NCI-H2081 (cell line): ENCODE measurements at regions not wholly inside any gene's neighbourhood (a gene's known extent, or its start where the extent isn't known, plus 50 kb on each side); places are given as distances from the start of the nearest gene placed in this dataset.

Source experiments
- DNase-seq, 2 experiments: peaks; one replicate each; lab custom pipeline; 2025; lab: John Stamatoyannopoulos, UW

DNA sequence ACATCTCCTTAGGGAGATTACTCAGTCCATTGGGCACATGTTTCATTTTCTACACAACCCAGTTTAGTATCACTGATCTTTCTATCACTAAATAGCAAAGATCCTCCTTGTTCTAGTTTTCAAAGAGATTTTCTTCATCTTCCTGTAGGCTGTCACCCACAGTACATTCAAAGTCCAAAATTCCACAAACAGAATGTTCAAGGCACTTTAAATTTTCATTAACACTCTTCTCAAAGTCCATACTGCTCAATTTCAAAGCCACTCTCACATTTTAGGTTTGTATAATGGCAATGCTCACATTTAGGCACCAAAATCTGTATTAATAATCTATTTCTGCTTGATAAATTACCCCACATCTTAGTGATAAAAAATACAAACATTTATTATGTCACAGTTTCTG is 152.8 kb downstream of the FSIP2 start:
- DNase-seq: no peak

DNA sequence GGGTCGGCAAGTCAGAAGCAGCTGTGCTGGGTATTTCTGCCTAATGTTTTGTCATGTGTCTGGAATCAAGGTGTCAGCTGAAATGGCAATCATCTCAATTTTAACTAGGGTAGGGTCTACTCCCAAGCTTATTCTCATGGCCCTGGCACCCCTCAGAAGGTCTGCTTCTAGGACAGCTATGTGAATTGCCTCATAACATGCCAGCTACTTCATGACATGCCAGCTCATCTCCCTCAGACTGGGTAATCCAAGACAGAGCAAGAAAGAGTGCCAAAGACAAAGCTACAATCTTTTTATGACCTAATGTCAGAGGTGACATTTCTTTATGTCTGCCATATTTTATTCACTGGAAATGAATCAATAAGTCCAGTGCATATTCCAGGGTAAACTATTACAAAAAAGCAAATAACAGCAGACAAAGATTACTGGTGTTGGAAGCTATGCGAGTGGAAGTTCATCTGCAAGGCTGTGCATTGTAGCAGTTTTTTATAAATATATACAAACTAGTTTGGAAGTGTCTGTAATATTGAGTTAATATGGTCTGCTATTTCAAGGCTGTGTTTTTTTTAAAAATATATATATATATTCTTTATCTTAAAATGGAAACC is 153.3 kb downstream of the FSIP2 start:
- DNase-seq: no peak

DNA sequence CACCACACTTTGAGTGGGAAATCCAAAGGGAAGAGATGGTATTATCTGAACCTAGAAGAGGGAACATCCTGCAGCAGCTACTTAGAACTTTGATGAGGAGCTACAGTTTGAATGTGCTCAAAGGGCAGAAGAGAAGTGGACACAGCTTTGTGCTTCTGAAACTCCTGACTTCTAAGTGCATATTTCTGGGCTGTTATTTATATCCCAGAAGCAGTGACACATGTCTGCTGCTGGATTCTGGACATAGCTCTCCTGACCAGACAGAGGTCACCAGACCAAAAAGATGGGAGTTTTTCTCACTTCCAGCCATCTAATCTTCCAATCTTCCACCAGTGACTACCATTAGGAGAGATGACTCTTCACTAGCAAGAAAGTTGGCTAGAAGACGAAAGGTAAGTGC is 153.9 kb downstream of the FSIP2 start:
- DNase-seq: no peak

DNA sequence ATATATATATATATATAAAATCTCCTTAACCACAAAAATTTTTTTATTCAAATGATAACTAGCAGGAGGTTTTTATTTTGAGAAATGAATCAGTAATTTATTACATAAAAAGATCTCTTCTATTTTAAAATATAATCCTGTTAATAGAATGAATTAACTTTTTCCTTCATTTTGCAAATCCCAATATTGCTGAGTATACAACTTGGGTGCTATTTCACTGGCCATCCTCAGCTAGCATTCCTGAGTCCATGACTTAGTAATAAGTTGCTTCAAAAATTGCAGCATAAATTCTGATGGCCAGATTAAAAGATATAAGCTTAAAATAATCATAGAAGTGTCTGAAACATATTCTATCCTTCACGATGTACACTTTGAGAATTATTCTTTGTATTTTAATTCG is 155.6 kb downstream of the FSIP2 start:
- no peak for DNase-seq

DNA sequence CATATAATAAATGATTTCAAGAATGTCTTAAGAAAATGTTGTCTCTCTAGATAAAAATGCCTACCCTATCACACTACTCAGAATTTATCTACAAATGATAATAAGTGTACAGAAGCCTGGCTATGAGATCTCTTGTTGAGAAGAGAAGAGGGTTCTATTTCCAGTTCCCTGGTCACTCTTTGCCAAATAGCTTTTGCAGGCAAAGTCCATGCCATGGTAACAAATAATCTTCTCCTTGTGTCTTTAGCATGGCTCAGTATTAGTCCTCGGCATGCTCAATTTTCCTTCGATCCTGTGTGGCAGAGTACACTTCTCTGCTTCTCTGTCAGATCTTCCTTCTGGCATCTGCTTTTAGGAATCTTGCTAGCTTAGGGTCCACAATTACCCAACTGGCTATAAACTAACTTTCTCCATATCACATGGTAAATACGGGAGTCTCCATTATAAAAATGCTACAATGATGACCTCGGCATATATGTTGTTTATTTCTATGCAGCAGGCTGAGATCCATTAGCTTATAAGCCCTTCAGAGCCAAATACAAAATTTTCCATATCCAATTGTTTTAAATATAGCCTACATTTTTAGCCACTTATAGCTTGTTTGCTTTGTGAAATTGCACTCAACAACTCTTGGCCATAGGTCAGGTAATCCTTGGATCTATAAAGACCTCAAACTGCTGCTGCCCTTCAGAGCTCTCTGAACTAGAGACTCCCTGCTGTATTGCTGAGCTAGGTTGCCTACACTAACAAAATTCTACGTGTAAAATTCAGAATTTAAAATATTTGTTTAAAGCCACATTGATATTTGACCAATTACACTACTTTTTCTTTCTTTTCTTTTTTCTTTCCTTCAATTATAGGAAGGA is 157.5 kb downstream of the FSIP2 start:
- DNase-seq: peak in 1 of 2 experiments; percentile 3

DNA sequence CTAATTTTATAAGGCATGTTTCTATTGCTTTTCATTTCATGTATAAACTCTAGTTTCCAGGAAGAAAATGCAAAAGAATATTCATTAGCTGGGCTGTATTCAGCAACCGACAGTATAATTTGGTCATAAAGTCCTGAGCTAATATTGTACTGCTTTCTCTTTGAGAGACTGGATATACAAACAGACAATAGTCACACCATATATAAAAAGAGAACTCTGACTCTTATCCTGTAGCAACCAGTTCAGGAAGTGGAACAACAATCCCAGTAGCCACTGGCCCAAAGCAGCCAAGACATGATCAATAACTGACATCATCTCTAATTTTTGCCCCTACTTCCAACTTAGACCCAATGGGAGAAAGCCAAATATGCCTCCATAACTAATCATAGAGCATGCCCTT is 160.8 kb downstream of the FSIP2 start:
- no peak for DNase-seq

DNA sequence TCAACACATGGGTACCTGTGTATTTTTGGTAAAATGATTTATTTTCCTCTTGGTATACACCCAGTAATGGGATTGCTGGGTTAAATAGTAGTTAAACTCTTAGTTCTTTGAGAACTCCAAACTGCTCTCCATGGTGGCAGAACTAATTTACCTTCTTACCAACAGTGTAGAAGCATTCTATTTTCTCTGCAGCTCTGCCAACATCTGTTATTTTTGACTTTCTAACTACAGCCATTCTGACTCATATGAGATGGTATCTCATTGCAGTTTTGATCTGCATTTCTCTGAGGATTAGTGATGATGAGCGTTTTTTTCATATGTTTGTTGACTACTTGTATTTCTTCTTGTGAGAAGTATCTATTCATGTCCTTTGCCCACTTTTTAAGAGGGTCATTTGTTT is 180.6 kb downstream of the FSIP2 start:
- no peak for DNase-seq

DNA sequence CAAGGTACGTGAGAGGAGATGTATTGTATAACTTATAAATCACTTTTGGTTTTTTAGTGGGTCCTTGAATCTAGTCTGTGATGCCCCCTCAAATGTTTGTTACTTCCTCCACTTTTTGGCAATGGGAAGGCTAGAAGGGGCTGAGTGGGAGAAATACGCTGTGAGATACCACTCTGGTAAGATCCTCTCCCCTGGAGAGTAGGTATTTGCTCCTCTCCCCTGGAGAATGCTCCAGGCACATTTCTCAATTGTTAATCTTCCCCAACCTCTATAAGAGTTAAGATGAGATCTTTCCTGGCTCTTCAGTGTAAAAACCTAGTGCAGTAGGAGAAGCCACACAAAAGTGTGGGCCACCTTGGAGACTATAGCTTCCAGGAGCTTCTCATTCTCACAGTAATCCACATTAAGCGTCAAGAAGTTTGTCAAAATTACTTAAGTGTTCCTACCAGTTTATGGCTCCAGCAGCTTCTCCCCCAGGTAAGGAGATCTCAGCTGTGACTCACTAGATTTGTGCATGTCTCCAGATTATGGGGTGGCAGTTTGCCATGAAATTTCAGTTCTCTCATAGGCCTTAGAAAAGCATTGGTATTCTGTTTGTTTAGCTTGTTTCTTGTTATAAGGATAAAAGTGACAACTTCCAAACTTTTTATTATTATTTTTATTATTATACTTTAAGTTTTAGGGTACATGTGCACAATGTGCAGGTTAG is 182.6 kb downstream of the FSIP2 start:
- DNase-seq: no peak

DNA sequence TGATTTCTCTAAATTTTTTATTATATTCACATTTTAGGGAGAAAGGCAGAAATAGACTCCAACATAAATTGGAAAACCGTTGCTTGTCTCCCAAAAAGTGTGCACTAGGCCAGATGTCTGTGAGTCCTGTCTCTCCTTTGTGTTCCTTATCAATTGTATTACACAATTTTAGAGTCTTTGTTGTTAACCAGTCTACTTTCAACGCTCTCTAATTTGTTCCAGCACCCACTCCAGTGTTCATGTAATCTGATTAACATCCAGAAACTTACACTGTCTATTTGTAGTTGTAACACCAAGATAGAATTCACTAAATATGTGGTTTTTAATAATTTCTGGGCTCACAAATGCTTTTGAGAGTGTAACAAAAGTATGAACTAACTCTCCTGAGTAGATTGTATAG is 195.6 kb downstream of the FSIP2 start:
- DNase-seq: no peak

DNA sequence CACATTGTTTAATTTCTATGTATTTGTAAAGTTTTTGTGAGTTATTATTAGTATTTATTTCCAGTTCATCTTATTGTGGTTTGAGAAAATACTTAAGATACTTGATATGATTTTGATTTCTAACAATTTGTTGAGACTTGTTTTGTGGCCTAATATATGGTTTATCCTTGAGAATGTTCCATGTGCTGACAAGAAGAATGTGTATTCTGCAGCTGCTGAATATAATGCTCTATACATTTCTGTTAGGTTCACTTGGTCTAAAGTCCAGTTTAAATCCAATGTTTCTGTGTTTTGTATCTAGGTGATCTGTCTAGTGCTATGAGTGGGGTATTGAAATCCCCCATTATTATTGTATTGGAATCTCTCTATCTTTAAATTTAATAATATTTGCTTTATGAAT is 201.3 kb downstream of the FSIP2 start:
- no peak for DNase-seq

DNA sequence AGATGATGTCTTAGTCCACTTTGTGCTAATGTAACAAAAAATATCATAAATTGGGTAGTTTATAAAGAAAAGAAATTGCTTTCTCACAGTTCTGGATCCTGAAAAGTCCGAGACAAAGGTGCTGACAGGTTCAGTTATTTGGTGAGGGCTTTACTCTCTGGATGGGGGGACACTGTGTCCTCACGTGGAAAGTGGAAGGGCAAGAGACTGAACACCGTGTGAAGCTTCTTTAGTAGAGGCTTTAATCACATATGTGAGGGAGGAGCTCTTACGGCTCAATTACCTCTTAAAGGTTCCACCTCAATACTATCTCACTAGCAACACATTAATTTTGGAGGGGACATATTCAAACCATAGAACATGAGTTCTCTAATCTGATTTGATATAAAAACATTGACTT is 204.3 kb downstream of the FSIP2 start:
- DNase-seq: no peak

DNA sequence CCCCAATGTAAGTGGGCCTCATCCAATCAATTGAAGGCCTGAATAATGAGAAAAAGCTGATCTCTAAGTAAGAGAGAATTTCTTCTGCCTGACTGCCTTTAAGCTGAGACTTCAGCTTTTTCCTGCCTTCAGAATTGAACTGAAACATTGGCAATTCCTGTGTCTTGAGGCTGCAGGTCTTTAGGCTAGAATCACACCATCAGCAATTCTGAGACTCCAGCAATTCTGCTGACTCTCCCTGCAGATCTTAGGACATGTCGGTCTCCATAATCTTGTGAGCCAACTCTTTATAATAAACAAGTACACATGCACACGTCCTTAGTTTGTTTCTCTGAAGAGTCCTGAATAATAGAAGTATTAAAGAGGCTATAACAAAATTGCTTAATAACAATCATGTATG is 209.1 kb downstream of the FSIP2 start:
- DNase-seq: no peak

DNA sequence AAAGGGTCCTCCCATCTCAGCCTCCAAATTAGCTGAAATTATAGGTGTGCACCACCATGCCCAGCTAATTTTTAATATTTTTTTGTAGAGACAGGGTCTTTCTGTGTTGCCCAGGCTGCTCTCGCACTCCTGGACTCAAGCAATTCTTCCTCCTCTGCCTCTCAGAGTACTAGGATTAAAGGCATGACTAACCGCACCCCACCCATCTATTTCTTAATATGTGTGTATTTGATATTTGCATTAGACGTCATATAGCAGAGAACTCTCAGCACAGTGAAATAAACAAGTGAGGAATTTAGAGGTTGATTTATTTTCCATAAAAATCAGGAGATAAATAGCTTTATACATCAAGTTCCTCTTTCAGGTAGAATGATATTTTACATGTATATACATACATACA is 213.5 kb downstream of the FSIP2 start:
- no peak for DNase-seq

DNA sequence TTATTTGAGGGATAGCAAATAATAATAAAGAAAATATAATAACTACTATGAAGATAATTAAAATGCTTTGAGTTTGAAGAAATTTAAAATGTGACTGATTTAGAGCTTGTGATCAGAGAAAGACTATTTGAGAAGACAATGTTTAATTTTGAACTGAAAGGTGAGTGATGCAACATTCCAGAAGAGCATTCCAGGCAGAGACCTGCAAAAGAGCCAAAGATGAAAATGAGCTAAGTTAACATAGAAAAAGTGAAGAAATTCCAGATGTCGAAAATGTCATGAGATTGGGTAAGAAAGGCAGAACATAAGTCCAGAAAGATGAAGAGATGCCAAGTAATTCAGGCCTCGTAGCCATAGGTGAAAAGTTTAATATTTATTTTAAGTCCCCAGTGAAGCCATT is 215.8 kb downstream of the FSIP2 start:
- DNase-seq: no peak

DNA sequence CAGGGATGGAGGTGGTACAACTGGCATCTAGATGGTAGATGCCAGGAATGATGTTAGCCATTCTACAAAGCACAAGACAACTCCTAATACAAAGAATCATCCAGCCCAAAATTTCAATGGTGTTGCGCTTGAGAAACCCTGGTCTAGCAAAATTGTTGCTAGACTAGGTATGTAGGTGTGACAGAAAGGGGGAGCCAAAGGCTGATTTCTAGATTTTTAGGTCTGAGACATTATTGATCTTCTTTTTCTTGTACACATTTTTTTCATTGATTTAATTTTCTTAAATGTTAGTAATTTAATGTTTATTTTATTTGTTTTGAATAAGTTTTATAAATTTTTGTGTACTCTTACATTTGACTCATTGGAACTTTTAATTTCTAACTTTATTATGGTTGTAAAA is 216.4 kb downstream of the FSIP2 start:
- DNase-seq: no peak

DNA sequence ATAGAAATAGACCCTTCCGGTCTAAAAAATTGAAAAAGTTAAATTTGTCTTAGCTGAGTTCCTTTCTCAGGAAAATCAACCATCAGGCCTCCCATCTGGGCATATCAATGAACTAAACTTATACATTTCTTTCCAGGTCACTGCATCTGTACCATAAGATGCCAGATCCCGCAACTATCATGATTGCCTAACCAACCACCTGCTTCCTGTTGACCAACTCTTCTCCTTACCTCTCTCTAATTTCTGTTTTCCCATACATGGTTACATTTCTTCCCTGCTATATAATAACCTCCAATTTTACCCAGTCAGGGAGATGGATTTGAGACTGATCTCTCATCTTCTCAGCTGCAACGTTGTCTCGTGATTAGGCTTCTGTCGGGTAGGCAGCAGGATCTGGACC is 228.7 kb downstream of the FSIP2 start:
- DNase-seq: peak in 1 of 2 experiments; percentile 8

DNA sequence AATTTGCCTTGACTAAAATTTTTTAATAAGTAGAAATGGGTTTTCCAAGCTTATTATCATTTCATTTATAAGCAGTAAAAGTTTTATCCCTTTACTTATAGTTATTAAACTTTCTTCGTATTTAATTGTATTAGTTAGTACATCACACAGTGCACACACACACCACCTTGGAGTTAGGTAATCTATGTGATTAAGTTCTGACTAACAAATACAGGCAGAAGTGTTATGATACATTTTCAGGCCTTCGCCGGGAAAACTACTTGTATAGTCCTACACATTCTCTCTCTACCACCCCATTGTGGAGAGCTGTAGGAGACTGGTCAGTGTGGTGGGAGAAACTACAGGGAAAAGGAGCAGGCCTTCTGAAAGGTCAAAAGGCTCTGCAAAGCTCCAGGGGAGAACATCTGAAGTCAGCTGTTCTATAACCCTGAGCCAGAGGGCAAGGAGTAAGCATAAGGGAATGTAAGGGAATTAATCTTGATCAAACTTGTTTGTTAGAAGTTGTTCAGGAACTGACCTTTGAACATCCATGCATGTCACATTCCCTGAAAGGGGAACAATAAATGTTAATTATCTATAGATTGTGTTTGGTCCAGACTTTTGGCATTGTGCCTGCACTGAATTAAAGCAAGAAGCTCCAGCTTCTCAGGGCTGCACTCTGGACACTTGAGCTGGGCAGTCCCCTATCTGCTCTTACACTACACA is 231.7 kb downstream of the FSIP2 start:
- no peak for DNase-seq

DNA sequence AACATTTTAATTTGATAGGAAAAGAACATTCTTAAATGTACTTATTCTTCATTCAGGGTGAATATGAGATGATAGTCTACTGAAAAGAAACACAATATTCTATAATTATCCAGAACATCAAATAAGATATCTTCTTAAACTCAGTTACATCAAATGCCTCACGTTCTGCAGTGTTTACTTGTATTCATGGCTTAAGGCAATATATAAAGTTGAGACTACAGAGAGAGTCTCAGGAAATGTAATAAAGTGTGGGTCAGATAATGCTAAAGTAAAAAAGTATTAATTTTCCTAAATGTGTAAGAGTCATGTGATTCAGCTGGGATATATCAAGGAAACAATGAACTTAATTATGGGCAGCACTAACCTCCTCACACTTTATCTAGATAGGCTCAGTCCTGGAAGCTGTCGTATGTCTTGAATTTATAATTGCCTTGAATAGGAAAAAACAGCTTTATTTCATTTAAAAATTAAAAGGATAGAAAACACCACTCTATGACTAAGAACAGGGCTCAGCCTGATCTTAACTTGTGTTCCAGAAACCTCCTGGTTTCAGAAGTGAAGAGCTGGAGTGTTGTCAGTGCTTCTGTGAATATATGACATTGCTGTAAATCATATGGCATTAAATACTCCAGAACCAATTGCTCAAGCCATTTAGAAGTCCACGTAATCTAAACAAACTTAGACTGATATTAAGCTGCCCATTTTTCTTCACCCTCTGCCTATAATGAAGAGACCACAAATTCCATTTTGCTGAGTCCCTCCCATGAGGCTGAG is 240.2 kb downstream of the FSIP2 start:
- DNase-seq: no peak

DNA sequence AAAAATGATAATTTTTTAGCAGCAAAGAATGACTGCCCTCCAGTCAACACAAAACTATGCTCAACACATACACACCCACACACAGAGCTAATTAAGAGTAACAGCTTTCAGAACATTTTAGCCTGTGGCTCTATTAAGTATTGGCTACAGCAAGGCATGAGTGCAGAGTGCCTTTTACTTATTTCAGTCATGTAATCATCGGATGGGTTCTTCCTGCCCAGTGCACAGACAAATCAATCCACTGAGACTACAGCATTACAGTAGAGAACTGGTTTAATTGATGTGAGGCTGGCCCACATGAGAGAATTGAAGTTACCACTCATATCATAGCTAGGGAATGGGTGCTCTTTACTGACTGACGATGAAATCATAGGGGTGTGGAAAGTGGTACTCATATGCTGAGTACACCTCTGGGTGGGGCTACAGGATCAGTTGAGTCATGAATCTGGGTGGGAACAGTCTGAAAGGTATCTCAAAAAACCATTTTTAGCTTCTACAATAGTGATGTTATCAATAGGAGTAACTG is 241.0 kb downstream of the FSIP2 start:
- peak in 1 of 2 experiments; percentile 5 for DNase-seq

DNA sequence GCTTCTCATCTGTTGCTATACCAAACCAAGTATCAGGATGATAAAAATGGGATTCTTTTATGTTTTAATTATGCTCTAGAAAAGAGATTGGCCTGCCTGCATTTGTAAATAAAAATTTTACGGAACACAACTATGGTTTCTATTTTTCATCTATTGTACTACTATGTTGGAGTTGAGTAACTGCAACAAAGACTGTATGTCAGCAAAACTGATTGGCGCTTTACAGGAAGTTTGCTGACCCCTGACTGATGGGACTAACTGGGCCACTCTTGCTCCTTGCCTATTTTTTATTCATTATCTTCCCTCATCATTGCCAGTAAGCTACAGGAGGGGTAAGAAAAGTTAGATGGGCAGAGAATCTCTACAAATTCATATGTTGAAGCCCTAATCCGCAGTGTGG is 242.3 kb downstream of the FSIP2 start:
- DNase-seq: no peak

DNA sequence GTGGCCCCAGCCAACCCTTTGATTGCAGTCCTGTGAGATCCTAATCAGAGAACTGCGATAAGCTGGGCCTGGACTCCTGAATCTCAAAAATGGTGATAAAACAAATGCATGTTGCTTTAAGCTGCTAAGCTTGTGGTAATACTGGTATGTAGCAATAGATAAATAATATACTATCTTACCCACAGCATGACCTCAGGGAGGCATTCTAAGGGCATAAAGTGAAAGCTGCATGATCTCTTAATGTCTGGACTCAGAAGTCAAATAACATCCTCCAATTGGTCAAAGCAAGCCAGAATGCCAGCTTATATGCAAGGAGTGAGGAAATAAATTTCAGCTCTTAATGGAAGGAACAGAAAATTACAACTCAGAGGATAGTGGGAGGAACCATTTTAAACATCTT is 246.1 kb downstream of the FSIP2 start:
- no peak for DNase-seq
